Left ventricle myocardium inferior (tissue), 1 donor: ENCODE measurements at regions not wholly inside any gene's neighbourhood (a gene's known extent, or its start where the extent isn't known, plus 50 kb on each side); places are given as distances from the start of the nearest gene placed in this dataset.

ENCODE experiments used
- DNase-seq: peaks from one replicate; pipeline ENCODE4 v3.0.0-alpha.2; 2020
- H3K27ac ChIP-seq: fragments of 200-600 bp; replicated peaks from 2 replicates; pipeline ENCODE4 v1.8.0; 2021
- H3K27me3 ChIP-seq: fragments of 200-600 bp; 2 replicates; pipeline ENCODE4 v1.8.0; 2021; ENCODE audit warnings: low read depth
- H3K36me3 ChIP-seq: fragments of 200-600 bp; 2 replicates; pipeline ENCODE4 v1.8.0; 2021
- H3K4me1 ChIP-seq: fragments of 200-600 bp; 2 replicates; pipeline ENCODE4 v1.8.0; 2021
- H3K4me3 ChIP-seq: fragments of 200-600 bp; 2 replicates; pipeline ENCODE4 v1.8.0; 2021; ENCODE audit warnings: mild to moderate bottlenecking, moderate library complexity
- H3K9me3 ChIP-seq: fragments of 200-600 bp; replicated peaks from 2 replicates; pipeline ENCODE4 v1.8.0; 2021
- intact Hi-C: fragments of 100-400 bp; cut with micrococcal nuclease; formaldehyde crosslinking; loops from one replicate; pipeline ENCODE4 v1.11.0; 2022
- TF ChIP-seq, protein P1 (sequence below): fragments of 200-600 bp; IDR thresholded peaks from 2 replicates; pipeline ENCODE4 v1.8.0; 2021; ENCODE audit warnings: antibody characterized with exemption, mild to moderate bottlenecking, borderline replicate concordance
- donor health status: DM: no; HTN: yes; CAD: no; lungs with severe emphysema.

DNA sequence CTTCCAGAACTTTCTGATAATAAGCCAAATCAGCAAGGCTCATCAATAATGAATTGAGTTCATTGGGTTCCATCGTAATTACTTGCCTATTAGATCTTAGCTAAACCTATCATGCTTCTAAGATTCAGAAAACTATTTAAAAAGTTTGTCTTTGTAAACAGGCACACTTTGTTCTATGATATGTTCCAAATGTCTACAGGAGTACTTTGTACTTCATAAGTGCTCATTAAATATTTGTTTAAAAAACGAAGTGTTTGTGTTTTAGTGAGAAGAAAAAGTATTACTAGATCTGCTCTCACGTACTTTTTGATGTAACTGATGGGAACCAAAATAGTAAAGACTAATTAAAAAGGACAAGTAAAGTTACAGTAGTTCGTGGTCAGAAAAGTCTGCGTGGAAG is 172.8 kb upstream of the FLRT2 start:
- Histone ChIP-seq H3K4me1 (no peaks in the 10 kb centered on the region), H3K27me3 (no peaks in the 10 kb centered on the region), H3K4me3 (no peak overlapping the region), H3K27ac (no peak overlapping the region), H3K9me3 (no peaks in the 10 kb centered on the region), H3K36me3 (no peaks in the 10 kb centered on the region)
- intact Hi-C loops: no loop called here
- no peak for DNase-seq
- TF ChIP-seq, protein P1, sequence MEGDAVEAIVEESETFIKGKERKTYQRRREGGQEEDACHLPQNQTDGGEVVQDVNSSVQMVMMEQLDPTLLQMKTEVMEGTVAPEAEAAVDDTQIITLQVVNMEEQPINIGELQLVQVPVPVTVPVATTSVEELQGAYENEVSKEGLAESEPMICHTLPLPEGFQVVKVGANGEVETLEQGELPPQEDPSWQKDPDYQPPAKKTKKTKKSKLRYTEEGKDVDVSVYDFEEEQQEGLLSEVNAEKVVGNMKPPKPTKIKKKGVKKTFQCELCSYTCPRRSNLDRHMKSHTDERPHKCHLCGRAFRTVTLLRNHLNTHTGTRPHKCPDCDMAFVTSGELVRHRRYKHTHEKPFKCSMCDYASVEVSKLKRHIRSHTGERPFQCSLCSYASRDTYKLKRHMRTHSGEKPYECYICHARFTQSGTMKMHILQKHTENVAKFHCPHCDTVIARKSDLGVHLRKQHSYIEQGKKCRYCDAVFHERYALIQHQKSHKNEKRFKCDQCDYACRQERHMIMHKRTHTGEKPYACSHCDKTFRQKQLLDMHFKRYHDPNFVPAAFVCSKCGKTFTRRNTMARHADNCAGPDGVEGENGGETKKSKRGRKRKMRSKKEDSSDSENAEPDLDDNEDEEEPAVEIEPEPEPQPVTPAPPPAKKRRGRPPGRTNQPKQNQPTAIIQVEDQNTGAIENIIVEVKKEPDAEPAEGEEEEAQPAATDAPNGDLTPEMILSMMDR: no peak

DNA sequence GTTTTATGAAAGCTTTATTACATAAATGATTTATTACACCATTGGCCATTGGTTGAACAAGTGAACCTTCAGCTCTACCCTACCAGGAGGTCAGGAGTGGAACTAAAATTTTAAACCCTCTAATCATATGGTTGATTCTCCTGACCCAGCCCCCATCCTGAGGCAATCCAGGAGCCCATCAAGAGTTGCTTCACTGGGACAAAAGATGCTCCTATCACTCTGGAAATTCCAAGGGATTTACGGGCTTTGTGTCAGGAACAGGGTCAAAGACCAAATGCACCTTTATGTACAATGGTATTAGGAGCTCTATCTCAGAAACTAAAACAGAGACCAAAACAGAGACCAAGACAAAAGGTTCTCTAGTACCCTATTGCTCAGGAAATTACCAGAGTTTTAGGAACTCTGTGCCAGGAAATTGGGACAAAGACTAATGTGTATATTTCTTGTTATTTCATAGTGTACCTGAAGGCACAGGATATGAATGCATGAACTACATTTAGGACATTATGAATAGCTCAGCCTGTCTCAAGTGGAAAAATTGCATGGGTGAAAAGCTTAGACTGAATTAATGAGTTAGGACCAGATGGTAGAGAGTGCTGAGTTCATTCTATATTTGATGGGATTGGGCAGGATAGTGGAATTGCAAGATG is 171.7 kb upstream of the FLRT2 start:
- Histone ChIP-seq H3K36me3 (no peaks in the 10 kb centered on the region), H3K27ac (no peak overlapping the region), H3K4me1 (no peaks in the 10 kb centered on the region), H3K27me3 (no peaks in the 10 kb centered on the region), H3K4me3 (no peak overlapping the region), H3K9me3 (no peaks in the 10 kb centered on the region)
- TF ChIP-seq, protein P1: no peak
- intact Hi-C loops: no loop called here
- DNase-seq: no peak

DNA sequence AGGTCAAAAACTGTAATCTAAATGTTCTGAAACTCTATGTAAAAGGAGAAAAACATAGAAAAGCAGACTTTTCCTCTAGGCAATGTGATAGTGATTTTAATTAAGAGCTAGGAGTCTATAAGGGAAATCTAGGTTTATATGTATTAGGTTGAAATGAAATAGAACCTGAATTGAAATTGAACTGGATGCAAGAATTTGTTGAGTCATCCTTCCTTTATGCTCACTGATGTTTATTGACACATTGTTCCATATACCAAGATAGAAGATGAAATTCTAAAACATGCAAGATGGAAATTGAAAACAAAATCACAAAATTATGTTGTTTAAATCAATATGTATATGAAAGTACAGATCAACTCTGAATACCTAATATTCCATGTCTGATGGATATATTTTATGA is 170.4 kb upstream of the FLRT2 start:
- Histone ChIP-seq H3K36me3 (no peaks in the 10 kb centered on the region), H3K4me3 (no peak overlapping the region), H3K9me3 (no peaks in the 10 kb centered on the region), H3K27me3 (no peaks in the 10 kb centered on the region), H3K27ac (no peak overlapping the region), H3K4me1 (no peaks in the 10 kb centered on the region)
- DNase-seq: no peak
- TF ChIP-seq, protein P1: no peak
- intact Hi-C loops: no loop called here

DNA sequence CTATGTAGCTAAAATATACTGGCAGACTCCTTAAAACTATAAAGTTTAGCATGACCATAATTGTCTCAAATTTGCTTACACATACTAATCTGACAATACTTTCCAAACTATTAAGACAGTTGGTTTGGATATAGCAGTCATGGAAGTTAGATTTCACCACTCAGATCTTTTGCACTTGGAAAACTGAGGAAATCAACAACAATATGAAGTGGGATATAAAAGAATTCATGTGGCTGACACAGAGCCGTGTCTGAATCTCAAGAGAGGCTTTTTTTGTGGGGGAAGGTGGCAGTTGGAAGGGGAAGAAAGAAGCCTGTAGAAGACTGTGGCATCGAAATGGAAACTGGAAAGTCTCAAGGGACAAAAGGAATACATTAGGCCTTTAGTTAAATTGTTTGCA is 166.6 kb upstream of the FLRT2 start:
- no peaks in the 10 kb centered on the region for H3K36me3 ChIP-seq
- H3K9me3 ChIP-seq: peaks cover 18% of the 10 kb centered on the region
- no peak overlapping the region for H3K4me3 ChIP-seq
- H3K27me3 ChIP-seq: no peaks in the 10 kb centered on the region
- no peak for DNase-seq
- intact Hi-C loops: no loop called here
- no peak overlapping the region for H3K27ac ChIP-seq
- TF ChIP-seq, protein P1: no peak
- no peaks in the 10 kb centered on the region for H3K4me1 ChIP-seq

DNA sequence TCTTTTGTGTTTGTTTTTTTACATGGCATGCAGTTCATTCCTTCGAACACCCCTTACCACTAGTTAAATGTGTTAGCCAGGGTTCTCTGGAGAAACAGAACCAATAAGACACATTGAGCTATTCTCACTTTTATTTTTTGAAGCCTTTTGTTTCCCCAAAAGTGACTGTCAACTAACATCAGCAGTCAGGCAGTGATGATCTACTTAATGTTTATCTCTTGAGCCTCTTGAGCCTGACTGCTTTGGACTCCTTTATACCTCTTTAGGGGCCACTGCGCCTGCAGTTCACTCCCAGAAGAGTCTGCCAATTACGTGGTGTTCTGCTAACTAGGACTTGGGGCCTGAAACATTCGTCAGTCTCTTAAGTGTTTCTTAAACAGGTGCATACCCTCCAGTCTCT is 163.7 kb upstream of the FLRT2 start:
- Histone ChIP-seq H3K27ac (no peak overlapping the region), H3K4me1 (no peaks in the 10 kb centered on the region), H3K36me3 (no peaks in the 10 kb centered on the region), H3K27me3 (no peaks in the 10 kb centered on the region), H3K9me3 (peaks cover 33% of the 10 kb centered on the region), H3K4me3 (no peak overlapping the region)
- DNase-seq: no peak
- TF ChIP-seq, protein P1: no peak
- intact Hi-C loops: no loop called here
